Suppressor macrophage treated with lipopolysaccharide for 1 hour (primary cell): ENCODE measurements at regions not wholly inside any gene's neighbourhood (a gene's known extent, or its start where the extent isn't known, plus 50 kb on each side); places are given as distances from the start of the nearest gene placed in this dataset.

Source experiments
- DNase-seq, 3 donors: peaks; one replicate each; pipeline ENCODE4 v3.0.0-alpha.2; 2020 to 2022

DNA sequence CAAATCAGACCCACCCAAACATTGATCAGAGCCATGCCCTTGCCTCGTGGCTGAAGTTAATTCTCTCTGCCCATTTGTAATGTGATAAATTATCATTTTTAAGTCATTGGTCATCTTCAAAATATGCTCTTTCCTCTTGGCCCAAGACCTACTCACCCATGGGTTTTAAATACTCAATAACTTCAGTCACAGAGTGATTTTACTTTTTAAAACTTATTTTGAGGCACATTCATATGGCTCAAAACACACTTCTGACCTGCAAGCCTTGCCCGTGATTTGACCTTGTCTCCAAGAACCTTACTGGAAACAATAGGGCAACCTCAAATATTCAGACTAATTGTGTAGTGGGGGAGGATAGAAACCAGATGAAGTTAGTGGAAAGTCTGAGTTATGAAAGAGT is 176.2 kb upstream of the LNX1 start:
- no peak for DNase-seq

GRCh38 chr4:53764761-53765490 is 173.6 kb upstream of the LNX1 start:
- DNase-seq = no peak

GRCh38 chr4:53763813-53764597 is 172.7 kb upstream of the LNX1 start:
- no peak for DNase-seq

GRCh38 chr4:53755656-53756055 is 164.4 kb upstream of the LNX1 start:
- no peak for DNase-seq

DNA sequence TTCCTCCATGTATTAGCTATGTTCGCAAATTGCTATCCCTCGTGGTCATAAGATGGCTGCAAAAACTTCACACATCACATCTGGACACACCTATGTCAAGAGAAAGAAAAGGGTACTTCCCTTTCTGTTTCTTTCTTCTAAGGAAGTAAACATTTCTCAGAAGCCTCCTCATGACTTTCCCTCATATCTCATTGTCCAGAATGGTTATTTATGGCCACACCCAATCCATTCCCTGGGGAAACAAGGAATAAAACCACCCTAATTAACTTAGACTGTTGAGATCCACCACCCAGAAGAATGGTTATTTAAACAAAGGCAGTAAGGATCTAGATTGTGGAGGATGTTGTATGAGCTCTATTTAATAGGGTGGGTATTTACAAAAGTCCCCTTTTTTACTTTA is 160.8 kb upstream of the LNX1 start:
- no peak for DNase-seq

- peak; percentile 28 to 41 (median 35) for DNase-seq
Observed at GRCh38 chr4:53748328-53748772, 157.1 kb upstream of the LNX1 start.

GRCh38 chr4:53747401-53747800 is 156.1 kb upstream of the LNX1 start:
- no peak for DNase-seq

GRCh38 chr4:53744446-53745160 is 153.3 kb upstream of the LNX1 start:
- no peak for DNase-seq

DNA sequence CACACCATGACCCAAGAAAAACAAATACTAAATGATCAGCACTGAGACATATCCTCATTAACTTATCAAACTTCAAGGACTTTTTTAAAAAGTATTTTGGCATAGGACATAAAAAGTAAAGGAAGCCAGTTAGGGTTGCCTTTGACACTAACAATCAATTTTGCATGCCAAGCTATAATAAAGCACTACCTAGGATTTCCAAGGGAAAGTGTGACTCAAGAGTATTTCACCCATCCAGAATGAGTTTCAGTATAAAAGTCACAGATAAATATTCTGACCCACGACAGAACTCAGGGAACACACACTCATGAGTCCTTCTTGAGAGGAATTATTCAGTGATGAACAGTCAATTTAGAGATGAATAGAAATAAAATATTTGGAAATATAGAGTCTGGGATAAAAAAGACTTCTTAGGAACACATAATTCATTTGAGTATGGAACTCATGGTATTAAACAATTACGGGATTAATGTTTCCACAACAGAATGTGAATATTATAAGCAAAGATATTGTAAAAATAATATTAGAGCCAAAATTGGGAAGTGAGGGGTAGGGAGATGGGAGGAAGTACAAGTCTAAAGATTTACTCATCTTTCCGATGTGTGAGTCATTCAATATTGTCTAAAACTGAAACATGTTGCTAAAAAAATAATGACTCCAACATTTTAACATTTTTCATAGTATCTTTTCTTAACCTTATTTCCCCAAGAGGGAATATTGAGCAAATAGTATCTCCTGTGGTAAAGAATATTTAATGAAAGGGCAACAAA is 143.5 kb upstream of the LNX1 start:
- DNase-seq = peak; percentile 54 to 84 (median 82)

GRCh38 chr4:53734182-53734581 is 142.9 kb upstream of the LNX1 start:
- DNase-seq = no peak

- DNase-seq = peak in 1 of 3 donors; percentile 20
Observed at GRCh38 chr4:53732661-53733060, 141.4 kb upstream of the LNX1 start.

DNA sequence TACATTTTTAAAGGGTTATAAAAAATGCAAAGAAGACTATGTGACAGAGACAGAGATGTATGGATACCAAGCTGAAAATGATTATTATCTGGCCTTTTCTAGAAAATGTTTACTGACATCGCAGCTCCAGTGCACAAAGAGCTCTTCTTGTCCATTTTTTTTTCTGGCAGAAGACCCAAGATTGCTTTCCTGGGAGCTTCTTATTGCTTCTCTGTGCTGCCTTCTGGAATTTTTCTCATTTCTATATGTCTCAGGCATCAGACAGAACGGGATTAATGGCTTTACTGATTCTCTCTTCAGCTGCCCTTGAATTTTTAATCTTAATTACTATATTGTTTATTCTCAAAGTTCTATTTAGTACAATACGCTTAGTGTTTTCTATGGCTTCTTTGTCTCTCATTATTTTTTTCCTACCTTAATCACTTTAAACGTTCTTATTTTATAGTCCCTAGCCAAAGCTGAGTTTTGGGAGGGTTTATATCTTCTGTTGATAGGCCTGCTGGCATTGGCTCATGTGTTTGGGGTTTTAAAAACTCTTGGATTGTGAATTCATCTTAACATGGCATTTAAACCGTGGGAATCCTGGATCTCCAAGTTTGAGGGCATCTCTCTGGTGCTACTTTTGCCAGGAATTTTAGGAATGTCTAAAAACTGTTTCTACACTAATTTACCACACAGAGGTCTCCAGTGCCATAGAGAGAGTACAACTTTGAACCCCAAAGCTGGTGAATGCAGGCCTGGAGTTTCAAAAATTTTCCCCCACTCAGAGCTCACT is 138.9 kb upstream of the LNX1 start:
- no peak for DNase-seq

DNA sequence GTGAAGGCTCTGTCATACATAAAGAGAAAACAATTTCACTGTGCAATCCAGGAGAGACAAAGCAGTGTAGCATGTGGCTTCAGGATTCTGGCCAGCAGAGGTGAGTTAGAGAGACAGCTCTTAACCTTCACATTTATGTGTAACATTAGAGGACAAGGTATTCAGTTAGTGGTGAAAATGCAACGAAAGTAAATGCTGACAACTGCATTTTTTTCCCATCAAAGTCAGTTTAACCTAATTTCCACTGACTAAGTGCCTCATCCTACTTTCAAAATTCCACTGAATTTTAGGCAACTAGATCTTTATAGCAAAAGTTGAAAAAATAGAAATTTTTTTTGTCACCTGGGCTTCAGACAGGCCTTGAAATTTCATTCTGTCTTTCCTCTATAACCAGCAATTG is 130.8 kb upstream of the LNX1 start:
- DNase-seq = no peak

- no peak for DNase-seq
Observed at GRCh38 chr4:53721263-53721662, 130.0 kb upstream of the LNX1 start.

DNA sequence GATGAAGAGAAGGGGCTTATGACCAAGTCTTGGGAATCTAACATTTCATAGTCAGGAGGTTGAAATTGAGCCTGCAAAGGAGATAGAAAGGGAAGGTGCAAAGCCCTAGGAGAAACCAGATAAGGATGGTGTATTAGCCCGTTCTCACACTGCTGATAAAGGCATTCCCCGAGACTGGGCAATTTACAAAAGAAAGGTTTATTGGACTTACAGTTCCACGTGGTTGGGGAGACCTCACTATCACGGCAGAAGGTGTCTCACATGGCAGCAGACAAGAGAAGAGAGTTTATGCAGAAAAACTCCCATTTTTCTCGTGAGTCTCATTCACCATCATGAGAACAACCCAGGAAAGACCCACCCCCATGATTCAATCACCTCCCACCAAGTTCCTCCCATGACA is 129.5 kb upstream of the LNX1 start:
- no peak for DNase-seq

DNA sequence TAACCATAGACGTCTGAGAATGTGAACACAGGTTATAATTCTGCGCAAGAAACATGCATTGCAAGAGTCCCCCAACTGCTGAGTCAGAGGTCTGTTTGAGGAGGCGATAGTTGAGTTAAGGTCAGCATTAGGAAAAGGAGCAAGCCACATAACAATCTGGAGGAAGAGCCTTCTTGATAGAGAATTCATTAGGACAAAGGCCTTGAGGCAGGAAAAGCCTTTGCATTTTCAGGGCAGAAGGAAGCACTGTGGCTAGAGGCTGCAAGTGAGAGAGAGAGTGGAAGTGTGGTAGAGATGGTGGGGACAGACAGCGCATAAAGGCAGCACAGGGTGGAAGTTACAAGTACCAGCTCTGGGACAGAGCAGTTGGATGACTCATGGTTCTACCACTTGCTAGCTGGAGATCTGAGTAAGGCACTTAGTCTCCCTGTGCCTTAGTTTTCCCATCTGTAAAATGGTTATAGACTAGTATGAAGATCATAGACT is 125.8 kb upstream of the LNX1 start:
- peak; percentile 51 to 67 (median 66) for DNase-seq

DNA sequence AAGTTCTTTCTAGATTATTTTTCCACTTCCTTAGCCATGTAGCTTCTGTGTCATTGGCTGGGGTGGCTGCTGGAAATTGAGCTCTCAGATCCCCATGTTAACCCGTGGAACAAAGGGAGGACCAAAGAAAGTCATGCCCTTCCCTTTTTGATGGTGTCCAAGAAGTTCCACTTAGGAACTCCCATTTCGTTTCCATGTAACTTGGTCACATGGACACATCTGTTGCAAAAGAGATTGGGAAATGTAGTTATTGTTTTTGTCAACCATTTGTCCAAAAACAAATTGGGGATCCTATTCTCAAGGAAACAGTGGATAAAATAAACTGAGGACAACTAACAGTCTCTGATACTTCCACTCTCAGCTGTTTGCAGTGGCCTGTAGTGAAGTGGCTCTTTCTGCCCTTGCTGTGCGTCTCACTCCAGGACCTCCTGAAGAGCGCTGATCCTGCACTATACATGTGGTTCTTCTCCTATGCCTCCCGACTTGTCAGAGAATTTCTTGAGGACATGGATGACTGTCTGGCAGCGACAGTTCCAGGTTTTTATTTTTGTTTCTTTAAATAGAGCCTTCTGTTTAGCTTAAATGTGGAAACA is 125.3 kb upstream of the LNX1 start:
- DNase-seq = peak; percentile 45 to 56 (median 56)

- DNase-seq = no peak
Observed at GRCh38 chr4:53716011-53716410, 124.7 kb upstream of the LNX1 start.

- peak in 2 of 3 donors; percentile 31 to 41 for DNase-seq
Observed at GRCh38 chr4:53714236-53715140, 123.2 kb upstream of the LNX1 start.

DNA sequence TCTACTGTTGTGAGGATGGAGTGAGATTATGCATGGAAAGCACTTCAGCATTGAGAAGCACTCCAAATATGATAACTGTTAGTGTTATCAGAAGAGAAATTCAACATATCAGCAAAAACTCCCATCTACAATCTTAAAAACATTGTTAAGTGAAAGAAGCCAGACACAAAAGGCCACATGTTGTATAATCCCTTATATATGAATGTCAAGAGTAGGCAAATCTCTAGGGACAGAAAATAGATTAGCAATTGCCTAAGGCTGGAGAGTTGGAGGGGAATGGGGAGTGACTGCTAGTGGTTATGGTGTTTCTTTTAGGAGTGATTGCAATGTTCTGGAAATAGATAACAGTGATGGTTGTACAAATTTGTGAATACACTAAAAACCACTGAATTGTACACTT is 122.5 kb upstream of the LNX1 start:
- no peak for DNase-seq
